ENCODE measurements at regions not wholly inside any gene's neighbourhood (a gene's known extent, or its start where the extent isn't known, plus 50 kb on each side); places are given as distances from the start of the nearest gene placed in this dataset.

- Histone ChIP-seq H3K36me3 (no peaks in the 10 kb centered on the region), H3K27ac (no peak overlapping the region), H3K4me3 (no peak overlapping the region), H3K9me3 (no peaks in the 10 kb centered on the region), H3K27me3 (peaks cover 0 to 57% (median 20%) of the 10 kb centered on the region in 7 donors), H3K4me1 (no peaks in the 10 kb centered on the region)
- ATAC-seq (no peak), DNase-seq (no peak)
- no peak for TF ChIP-seq CTCF (IDR thresholded peaks at IDR 0.05)
- 68 to 71% methylated on average over 1 of the region's 1 CpG for WGBS, 2 donors
- intact Hi-C loops (cut with DNase I), result no loop called here
These were observed 218.8 kb upstream of the PKDCC start for GRCh38 chr2:41829052-41829451.

- no peak for TF ChIP-seq CTCF (IDR thresholded peaks at IDR 0.05)
- H3K27ac ChIP-seq, result no peak overlapping the region
- ATAC-seq (no peak), DNase-seq (no peak)
- H3K9me3 ChIP-seq, result no peaks in the 10 kb centered on the region
- peaks cover 0 to 56% (median 22%) of the 10 kb centered on the region in 7 donors for H3K27me3 ChIP-seq
- 8 to 45% methylated on average over 1 of the region's 1 CpG for WGBS, 2 donors
- no peaks in the 10 kb centered on the region for H3K4me1 ChIP-seq
- intact Hi-C loops (cut with DNase I), result no loop called here
- no peak overlapping the region for H3K4me3 ChIP-seq
- no peaks in the 10 kb centered on the region for H3K36me3 ChIP-seq
These were observed 217.2 kb upstream of the PKDCC start for GRCh38 chr2:41830600-41830999.

GRCh38 chr2:41832218-41832617 lies 215.6 kb upstream of the PKDCC start:
- Histone ChIP-seq H3K27ac (no peak overlapping the region), H3K9me3 (no peaks in the 10 kb centered on the region), H3K27me3 (peaks cover 0 to 41% (median 12%) of the 10 kb centered on the region in 7 donors), H3K4me1 (no peaks in the 10 kb centered on the region), H3K4me3 (no peak overlapping the region), H3K36me3 (no peaks in the 10 kb centered on the region)
- intact Hi-C loops (cut with DNase I), result no loop called here
- DNase-seq (no peak), ATAC-seq (no peak)
- 73 to 78% methylated on average over 5 of the region's 5 CpGs for WGBS, 2 donors
- TF ChIP-seq CTCF (IDR thresholded peaks at IDR 0.05), result no peak

- ATAC-seq, result no peak
- DNase-seq, result no peak
- no peak overlapping the region for H3K27ac ChIP-seq
- H3K27me3 ChIP-seq, result peaks cover 0 to 21% (median 0%) of the 10 kb centered on the region in 7 donors
- no peak for TF ChIP-seq CTCF (IDR thresholded peaks at IDR 0.05)
- no peak overlapping the region for H3K4me3 ChIP-seq
- WGBS, 2 donors, result 63 to 79% methylated on average over 1 of the region's 1 CpG
- H3K4me1 ChIP-seq, result peaks cover 0 to 3% (median 0%) of the 10 kb centered on the region in 9 donors
- H3K9me3 ChIP-seq, result no peaks in the 10 kb centered on the region
- H3K36me3 ChIP-seq, result no peaks in the 10 kb centered on the region
- intact Hi-C loops (cut with DNase I), result no loop called here
These were observed 212.4 kb upstream of the PKDCC start for GRCh38 chr2:41835401-41835800.

Measured in heart right ventricle (tissue), 16 donors.